H9 (cell line): ENCODE measurements at regions not wholly inside any gene's neighbourhood (a gene's known extent, or its start where the extent isn't known, plus 50 kb on each side); places are given as distances from the start of the nearest gene placed in this dataset.

Experiments used
- DNase-seq: peaks from one replicate; pipeline ENCODE4 v3.0.0-alpha.2; 2017
- H2AFZ ChIP-seq: one replicate; pipeline ENCODE4 v1.6.1; 2013; ENCODE audit warnings: mild to moderate bottlenecking, low read length, control low read depth, moderate library complexity
- H2AK5ac ChIP-seq: 2 replicates; pipeline ENCODE4 v1.6.1; 2013; ENCODE audit warnings: low read length, control low read depth, mixed read lengths; ENCODE audit not compliant: insufficient read length
- H2BK120ac ChIP-seq: one replicate; pipeline ENCODE4 v1.6.1; 2013; ENCODE audit warnings: low read depth, mild to moderate bottlenecking, low read length, control low read depth, inconsistent platforms; ENCODE audit not compliant: poor library complexity, severe bottlenecking
- H2BK12ac ChIP-seq: 2 replicates; pipeline ENCODE4 v1.6.1; 2013; ENCODE audit warnings: low read length, control low read depth, mixed read lengths, low read depth; ENCODE audit not compliant: insufficient read length
- H2BK15ac ChIP-seq: 2 replicates; pipeline ENCODE4 v1.6.1; 2013; ENCODE audit warnings: low read depth, low read length, control low read depth
- H2BK20ac ChIP-seq: one replicate; pipeline ENCODE4 v1.6.1; 2013; ENCODE audit warnings: low read depth, mild to moderate bottlenecking, low read length, control low read depth, inconsistent platforms; ENCODE audit not compliant: poor library complexity, severe bottlenecking
- H2BK5ac ChIP-seq: 2 replicates; pipeline ENCODE4 v1.6.1; 2013; ENCODE audit warnings: low read length, control low read depth, mixed read lengths; ENCODE audit not compliant: insufficient read length
- H3K14ac ChIP-seq: 2 replicates; pipeline ENCODE4 v1.6.1; 2013; ENCODE audit warnings: low read length, control low read depth; ENCODE audit not compliant: insufficient read depth
- H3K18ac ChIP-seq: 2 replicates; pipeline ENCODE4 v1.6.1; 2013; ENCODE audit warnings: low read depth, mild to moderate bottlenecking, mixed read lengths, low read length, control low read depth; ENCODE audit not compliant: insufficient read length
- H3K23ac ChIP-seq: 2 replicates; pipeline ENCODE4 v1.6.1; 2013; ENCODE audit warnings: low read length, control low read depth, mixed read lengths, low read depth; ENCODE audit not compliant: insufficient read length
- H3K23me2 ChIP-seq: 2 replicates; pipeline ENCODE4 v1.6.1; 2013; ENCODE audit warnings: low read depth, mild to moderate bottlenecking, mixed read lengths, low read length, control low read depth; ENCODE audit not compliant: insufficient read length, poor library complexity, severe bottlenecking
- H3K27ac ChIP-seq: 2 replicates; pipeline ENCODE4 v1.5.1; 2013; ENCODE audit warnings: low read length, control low read depth, mixed read lengths, low read depth; ENCODE audit not compliant: insufficient read length
- H3K27me3 ChIP-seq: 2 replicates; pipeline ENCODE4 v1.6.1; 2013; ENCODE audit warnings: low read length, control low read depth, inconsistent platforms; ENCODE audit not compliant: insufficient read depth
- H3K4ac ChIP-seq: 2 replicates; pipeline ENCODE4 v1.6.1; 2013; ENCODE audit warnings: low read depth, mild to moderate bottlenecking, control low read depth, inconsistent platforms, low read length, moderate library complexity
- H3K4me1 ChIP-seq: 2 replicates; pipeline ENCODE4 v1.6.1; 2013; ENCODE audit warnings: low read length, control low read depth, inconsistent platforms; ENCODE audit not compliant: insufficient read depth
- H3K4me2 ChIP-seq: 2 replicates; pipeline ENCODE4 v1.6.1; 2013; ENCODE audit warnings: low read length, control low read depth, mixed read lengths; ENCODE audit not compliant: insufficient read length, insufficient read depth
- H3K56ac ChIP-seq: 2 replicates; pipeline ENCODE4 v1.6.1; 2013; ENCODE audit warnings: low read depth, mild to moderate bottlenecking, mixed read lengths, low read length, control low read depth; ENCODE audit not compliant: insufficient read length
- H3K79me1 ChIP-seq: 2 replicates; pipeline ENCODE4 v1.6.1; 2013; ENCODE audit warnings: low read depth, mild to moderate bottlenecking, moderate library complexity, low read length, control low read depth, inconsistent platforms; ENCODE audit not compliant: insufficient read depth, poor library complexity, severe bottlenecking
- H3K79me2 ChIP-seq: 2 replicates; pipeline ENCODE4 v1.6.1; 2013; ENCODE audit warnings: low read length, control low read depth, inconsistent platforms; ENCODE audit not compliant: insufficient read depth
- H3K9ac ChIP-seq: 2 replicates; pipeline ENCODE4 v1.6.1; 2013; ENCODE audit warnings: low read length, control low read depth, mixed read lengths; ENCODE audit not compliant: insufficient read length; ENCODE audit errors: extremely low read depth
- H3K9me3 ChIP-seq: one replicate; pipeline ENCODE4 v1.6.1; 2013; ENCODE audit warnings: low read depth, low read length, inconsistent platforms; ENCODE audit not compliant: control insufficient read depth
- H3T11ph ChIP-seq: one replicate; pipeline ENCODE4 v1.6.1; 2013; ENCODE audit warnings: mild to moderate bottlenecking, low read length, control low read depth, inconsistent platforms
- H4K20me1 ChIP-seq: one replicate; pipeline ENCODE4 v1.6.1; 2013; ENCODE audit not compliant: control insufficient read depth, insufficient read length, insufficient read depth
- H4K5ac ChIP-seq: 2 replicates; pipeline ENCODE4 v1.6.1; 2013; ENCODE audit warnings: low read depth, mild to moderate bottlenecking, mixed read lengths, low read length, control low read depth; ENCODE audit not compliant: insufficient read length
- H4K8ac ChIP-seq: replicated peaks from 2 replicates; pipeline ENCODE4 v1.6.1; 2013; ENCODE audit warnings: low read length, control low read depth, mixed read lengths, low read depth; ENCODE audit not compliant: insufficient read length
- H4K91ac ChIP-seq: 2 replicates; pipeline ENCODE4 v1.6.1; 2013; ENCODE audit warnings: low read depth, mild to moderate bottlenecking, moderate library complexity, mixed read lengths, low read length, control low read depth; ENCODE audit not compliant: insufficient read length
- H3K27ac Mint-ChIP-seq, 3 experiments: 2 replicates in 2 of 3; 3 replicates in 1 of 3; pipeline ENCODE4 v1.8.0; 2020 to 2021; ENCODE audit warnings: mixed read lengths in 3 of 3, mild to moderate bottlenecking in 1 of 3, moderate library complexity in 1 of 3
- H3K27me3 Mint-ChIP-seq: 2 replicates; pipeline ENCODE4 v1.8.0; 2021; ENCODE audit warnings: low read depth, mild to moderate bottlenecking, moderate library complexity, mixed read lengths
- H3K36me3 Mint-ChIP-seq, 3 experiments: 2 replicates in 2 of 3; 3 replicates in 1 of 3; pipeline ENCODE4 v1.8.0; 2020 to 2021; ENCODE audit warnings: low read depth in 3 of 3, mixed read lengths in 3 of 3; ENCODE audit not compliant: insufficient read depth in 1 of 3
- H3K4me1 Mint-ChIP-seq, 2 experiments: 2 replicates each; pipeline ENCODE4 v1.8.0; 2020; ENCODE audit warnings: mixed read lengths in 2 of 2
- H3K4me3 Mint-ChIP-seq, 2 experiments: 2 replicates in 1 of 2; 3 replicates in 1 of 2; pipeline ENCODE4 v1.8.0; 2020 to 2021; ENCODE audit warnings: mild to moderate bottlenecking in 2 of 2, mixed read lengths in 2 of 2, moderate library complexity in 1 of 2
- H3K9me3 Mint-ChIP-seq, 2 experiments: 2 replicates in 1 of 2; 3 replicates in 1 of 2; pipeline ENCODE4 v1.8.0; 2020; ENCODE audit warnings: mild to moderate bottlenecking in 2 of 2, mixed read lengths in 2 of 2, moderate library complexity in 1 of 2
- WGBS: extraction: QIAGEN DNeasy Blood & Tissue Kit; methylation state at CpG from one replicate; pipeline ENCODE4 v1.1.7; 2013; ENCODE audit warnings: missing lambda C conversion rate, low lambda C conversion rate, mixed read lengths; ENCODE audit not compliant: insufficient read length; ENCODE audit errors: extremely low coverage; 5-methylcytosine and 5-hydroxymethylcytosine counted together
- TF ChIP-seq, protein P1 (sequence below): fragments of 200-600 bp; sonication (generic); conservative IDR thresholded peaks from 3 replicates; pipeline ENCODE4 v1.8.0; 2021; ENCODE audit warnings: antibody characterized with exemption, mild to moderate bottlenecking

GRCh38 chr13:105139048-105139379 is 1396.4 kb downstream of the EFNB2 start:
- no peak overlapping the region for H3T11ph ChIP-seq
- no peaks in the 10 kb centered on the region for H3K79me2 ChIP-seq
- no peaks in the 10 kb centered on the region for H3K79me1 ChIP-seq
- no peaks in the 10 kb centered on the region for H3K23me2 ChIP-seq
- peaks cover 4% of the 10 kb centered on the region; the same call in 1 of the 2 replicates for H3K4me1 ChIP-seq
- no peak overlapping the region for H4K5ac ChIP-seq
- H3K18ac ChIP-seq: no peak overlapping the region
- no peak overlapping the region for H4K91ac ChIP-seq
- no peaks in the 10 kb centered on the region for H3K36me3 Mint-ChIP-seq
- H2BK12ac ChIP-seq: no peak overlapping the region
- no peak overlapping the region for H3K4me3 Mint-ChIP-seq
- no peak overlapping the region for H2AK5ac ChIP-seq
- H3K4me2 ChIP-seq: no peak overlapping the region
- no peak overlapping the region for H3K9ac ChIP-seq
- no peak overlapping the region for H3K27ac ChIP-seq
- no peak overlapping the region for H2BK20ac ChIP-seq
- no peaks in the 10 kb centered on the region for H3K9me3 ChIP-seq
- H2BK15ac ChIP-seq: no peak overlapping the region
- H3K4ac ChIP-seq: no peak overlapping the region
- no peak overlapping the region for H3K27ac Mint-ChIP-seq
- H4K20me1 ChIP-seq: no peaks in the 10 kb centered on the region
- no peaks in the 10 kb centered on the region for H3K27me3 ChIP-seq
- no peak overlapping the region for H4K8ac ChIP-seq
- no peaks in the 10 kb centered on the region for H3K27me3 Mint-ChIP-seq
- no peak overlapping the region for H3K23ac ChIP-seq
- no peaks in the 10 kb centered on the region for H3K9me3 Mint-ChIP-seq
- H2AFZ ChIP-seq: no peak overlapping the region
- no peak overlapping the region for H2BK120ac ChIP-seq
- H2BK5ac ChIP-seq: no peak overlapping the region
- peaks cover 2 to 4% of the 10 kb centered on the region in 2 experiments; a peak in 1 of 4 replicates for H3K4me1 Mint-ChIP-seq
- no peak overlapping the region for H3K56ac ChIP-seq
- no peak for DNase-seq
- H3K14ac ChIP-seq: no peak overlapping the region
- WGBS: no CpG with 5 or more reads among the region's 3 CpGs
- TF ChIP-seq, protein P1, sequence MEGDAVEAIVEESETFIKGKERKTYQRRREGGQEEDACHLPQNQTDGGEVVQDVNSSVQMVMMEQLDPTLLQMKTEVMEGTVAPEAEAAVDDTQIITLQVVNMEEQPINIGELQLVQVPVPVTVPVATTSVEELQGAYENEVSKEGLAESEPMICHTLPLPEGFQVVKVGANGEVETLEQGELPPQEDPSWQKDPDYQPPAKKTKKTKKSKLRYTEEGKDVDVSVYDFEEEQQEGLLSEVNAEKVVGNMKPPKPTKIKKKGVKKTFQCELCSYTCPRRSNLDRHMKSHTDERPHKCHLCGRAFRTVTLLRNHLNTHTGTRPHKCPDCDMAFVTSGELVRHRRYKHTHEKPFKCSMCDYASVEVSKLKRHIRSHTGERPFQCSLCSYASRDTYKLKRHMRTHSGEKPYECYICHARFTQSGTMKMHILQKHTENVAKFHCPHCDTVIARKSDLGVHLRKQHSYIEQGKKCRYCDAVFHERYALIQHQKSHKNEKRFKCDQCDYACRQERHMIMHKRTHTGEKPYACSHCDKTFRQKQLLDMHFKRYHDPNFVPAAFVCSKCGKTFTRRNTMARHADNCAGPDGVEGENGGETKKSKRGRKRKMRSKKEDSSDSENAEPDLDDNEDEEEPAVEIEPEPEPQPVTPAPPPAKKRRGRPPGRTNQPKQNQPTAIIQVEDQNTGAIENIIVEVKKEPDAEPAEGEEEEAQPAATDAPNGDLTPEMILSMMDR: no peak
